SIG-M5 treated with dmso at 0.1 percent for 504 hours (cell line): ENCODE measurements at regions not wholly inside any gene's neighbourhood (a gene's known extent, or its start where the extent isn't known, plus 50 kb on each side); places are given as distances from the start of the nearest gene placed in this dataset.

Source experiments
- DNase-seq: peaks from one replicate; lab custom pipeline; 2025; ENCODE audit not compliant: unreplicated experiment; lab: John Stamatoyannopoulos, UW

- no peak for DNase-seq
Measured at GRCh38 chr19:28427376-28428083, 785.4 kb downstream of the UQCRFS1 start.

- no peak for DNase-seq
Measured at GRCh38 chr19:28426730-28427225, 786.2 kb downstream of the UQCRFS1 start.

DNA sequence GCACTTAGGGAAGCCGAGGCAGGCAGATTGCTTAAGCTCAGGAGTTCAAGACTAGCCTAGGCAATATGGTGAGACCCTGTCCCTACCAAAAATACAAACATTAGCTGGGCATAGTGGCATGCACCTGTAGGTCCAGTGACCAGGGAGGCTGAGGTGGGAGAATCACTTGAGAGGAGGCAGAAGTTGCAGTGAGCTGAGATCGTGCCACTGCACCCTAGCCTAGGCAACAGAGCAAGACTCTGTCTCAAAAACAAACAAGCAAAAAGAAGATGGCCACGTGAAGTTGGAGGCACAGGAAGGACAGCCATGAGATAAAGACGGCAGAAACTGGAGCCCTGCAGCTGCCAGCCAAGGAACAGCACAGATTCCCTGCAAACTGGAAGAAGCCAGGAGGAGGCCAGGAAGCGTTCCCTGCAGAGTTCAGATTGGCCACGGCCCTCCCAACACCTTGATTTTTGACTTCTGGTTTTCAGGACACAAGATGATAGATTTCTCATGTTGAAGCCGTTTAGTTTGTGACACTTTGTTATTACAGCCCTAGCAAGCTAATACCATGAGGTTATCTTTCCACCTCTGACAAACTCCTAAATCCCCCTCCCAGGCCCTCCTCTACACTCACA, 786.7 kb downstream of the UQCRFS1 start:
- DNase-seq: no peak

DNA sequence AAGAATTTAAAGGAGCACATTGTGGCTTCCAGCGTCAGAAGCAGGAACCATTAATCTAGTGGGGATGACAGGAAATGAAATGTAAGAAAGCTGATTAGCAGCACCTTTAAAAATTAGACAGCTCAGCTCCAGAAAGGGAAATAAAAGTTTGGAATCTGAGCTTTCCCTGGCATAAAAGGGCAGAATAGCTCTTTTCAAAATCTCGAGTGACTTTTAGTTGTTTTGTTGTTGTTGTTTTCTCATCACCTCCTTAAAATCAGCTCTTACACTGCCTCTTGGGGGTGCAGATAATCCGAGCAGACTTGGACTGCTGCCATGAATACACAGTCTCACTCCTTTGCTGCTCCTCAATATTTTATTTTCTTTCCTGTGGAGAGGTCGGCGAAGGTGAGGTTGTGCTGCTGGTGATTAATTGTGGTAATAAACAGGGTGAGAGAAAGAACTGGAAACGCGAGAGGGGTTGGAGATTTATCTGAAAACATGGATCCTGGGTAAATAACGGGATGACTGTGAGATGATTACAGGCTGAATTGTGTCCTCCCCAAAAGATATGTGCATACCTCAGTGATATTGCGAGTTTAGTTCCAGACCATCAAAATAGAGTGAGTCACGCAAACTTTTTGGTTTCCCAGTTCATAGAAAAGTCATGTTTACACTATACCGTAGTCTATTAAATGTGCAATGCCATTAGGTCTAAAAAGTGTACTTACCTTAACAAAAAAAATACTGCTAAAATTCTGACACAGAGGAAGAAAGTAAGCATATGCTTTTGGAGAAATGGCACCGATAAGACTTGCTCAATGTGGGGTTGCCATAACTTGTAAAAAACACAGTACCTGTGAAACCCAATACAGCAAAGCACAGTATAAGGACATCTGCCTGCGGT, 787.7 kb downstream of the UQCRFS1 start:
- no peak for DNase-seq

DNA sequence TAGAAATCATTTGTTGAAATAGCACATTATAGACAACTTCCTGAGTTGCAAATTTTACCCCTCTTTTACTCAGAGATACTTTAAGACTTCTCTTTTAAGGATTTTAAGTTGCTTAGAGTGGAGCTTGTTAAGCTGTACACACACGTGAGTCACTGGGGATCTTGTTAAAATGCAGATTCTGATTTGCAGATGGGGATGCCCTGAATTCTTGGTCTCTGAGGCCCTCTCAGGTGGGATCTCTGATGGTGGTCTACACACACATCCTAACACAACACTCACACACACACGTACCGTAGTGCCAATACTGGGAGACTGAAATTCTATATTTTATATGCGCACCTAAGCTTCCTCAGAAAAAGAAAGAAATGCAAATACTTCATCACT, 788.3 kb downstream of the UQCRFS1 start:
- DNase-seq: no peak

- no peak for DNase-seq
Measured at GRCh38 chr19:28424077-28424476, 788.9 kb downstream of the UQCRFS1 start.

- DNase-seq: no peak
Measured at GRCh38 chr19:28422791-28423650, 789.9 kb downstream of the UQCRFS1 start.

- no peak for DNase-seq
Measured at GRCh38 chr19:28422046-28422445, 790.9 kb downstream of the UQCRFS1 start.

GRCh38 chr19:28420811-28421550, 792.0 kb downstream of the UQCRFS1 start:
- no peak for DNase-seq

- DNase-seq: no peak
Measured at GRCh38 chr19:28419312-28419711, 793.6 kb downstream of the UQCRFS1 start.

- DNase-seq: no peak
Measured at GRCh38 chr19:28417361-28417760, 795.6 kb downstream of the UQCRFS1 start.

DNA sequence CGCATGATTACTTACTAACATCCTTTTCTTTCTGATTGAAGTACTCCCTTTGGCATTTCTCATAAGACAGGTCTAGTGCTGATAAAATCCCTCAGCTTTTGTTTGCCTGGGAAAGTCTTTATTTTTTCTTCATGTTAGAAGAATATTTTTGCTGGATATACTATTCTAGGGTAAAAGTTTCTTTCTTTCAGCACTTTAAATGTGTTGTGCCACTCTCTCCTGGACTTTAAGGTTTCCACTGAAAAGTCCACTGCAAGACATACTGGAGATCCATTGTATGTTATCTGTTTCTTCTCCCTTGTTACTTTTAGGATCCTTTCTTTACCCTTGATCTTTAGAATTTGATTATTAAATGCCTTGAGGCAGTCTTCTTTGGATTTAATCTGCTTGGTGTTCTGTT, 796.7 kb downstream of the UQCRFS1 start:
- no peak for DNase-seq

DNA sequence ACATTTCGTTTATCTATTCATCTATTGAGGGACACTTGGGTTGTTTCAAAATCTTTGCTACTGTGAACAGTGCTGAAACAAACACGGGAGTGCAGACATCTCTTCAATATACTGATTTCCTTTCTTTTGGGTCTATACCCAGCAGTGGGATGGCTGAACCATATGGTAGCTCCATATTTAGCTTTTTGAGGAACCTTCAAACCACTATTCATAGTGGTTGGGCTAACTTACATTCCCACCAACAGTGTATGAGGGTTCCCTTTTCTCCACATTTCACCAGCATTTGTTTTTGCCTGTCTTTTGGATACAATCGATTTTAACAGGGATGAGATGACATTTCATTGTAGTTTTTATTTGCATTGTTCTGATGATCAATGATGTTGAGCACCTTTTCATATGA, 798.2 kb downstream of the UQCRFS1 start:
- DNase-seq: no peak

DNA sequence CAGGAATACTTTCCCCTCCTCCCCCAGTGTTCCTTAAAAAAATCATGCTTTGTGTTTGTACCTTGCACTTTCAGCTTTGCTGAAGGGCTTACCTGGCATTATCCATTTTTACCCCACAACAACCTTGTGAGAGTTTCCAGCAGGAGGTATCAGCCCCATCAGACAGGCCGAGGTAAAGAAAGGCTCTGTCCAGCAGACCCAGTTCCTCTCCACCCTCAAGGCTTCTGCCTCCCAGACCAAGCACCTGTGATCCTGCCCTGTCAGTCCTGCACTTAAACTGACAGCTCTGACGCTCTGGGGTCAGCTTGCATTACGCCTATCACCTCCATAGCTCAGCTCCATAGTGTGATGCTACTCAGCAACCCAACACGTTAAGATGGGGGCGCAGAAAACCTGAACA, 803.1 kb downstream of the UQCRFS1 start:
- DNase-seq: no peak

- no peak for DNase-seq
Measured at GRCh38 chr19:28406966-28407365, 806.0 kb downstream of the UQCRFS1 start.

- DNase-seq: no peak
Measured at GRCh38 chr19:28405346-28405742, 807.6 kb downstream of the UQCRFS1 start.

- no peak for DNase-seq
Measured at GRCh38 chr19:28404472-28404871, 808.5 kb downstream of the UQCRFS1 start.

GRCh38 chr19:28403690-28404089, 809.3 kb downstream of the UQCRFS1 start:
- DNase-seq: no peak

DNA sequence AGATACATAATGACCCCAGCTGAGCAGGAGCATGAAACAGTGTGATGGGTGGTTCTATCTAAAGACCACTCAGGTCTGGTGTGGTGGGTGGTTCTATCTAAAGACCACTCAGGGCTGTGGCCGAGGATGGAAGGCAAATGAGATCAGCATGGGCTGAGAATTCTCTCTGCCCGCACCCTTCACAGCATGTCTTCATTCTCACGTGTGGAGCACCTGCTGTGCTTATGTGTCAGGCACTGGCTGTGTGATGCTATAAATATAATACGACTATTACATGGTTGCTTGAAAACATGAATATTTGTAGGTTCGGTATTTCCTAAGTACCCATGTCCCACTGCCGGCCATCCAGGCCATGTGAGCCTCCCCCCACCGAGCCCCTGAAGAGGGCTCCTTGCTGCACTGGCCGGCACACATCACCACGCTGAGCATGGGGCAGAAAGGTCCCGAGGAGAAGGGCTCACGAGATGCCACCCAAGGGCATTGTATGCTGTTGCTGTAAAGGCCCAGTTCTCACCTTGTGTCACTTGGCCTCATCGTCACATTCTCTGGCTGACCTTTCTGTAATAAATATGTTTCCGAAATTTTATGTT, 810.2 kb downstream of the UQCRFS1 start:
- no peak for DNase-seq
